Astrocyte of the cerebellum (primary cell): ENCODE measurements at regions not wholly inside any gene's neighbourhood (a gene's known extent, or its start where the extent isn't known, plus 50 kb on each side); places are given as distances from the start of the nearest gene placed in this dataset.

Source experiments
- DNase-seq: peaks from one replicate; pipeline ENCODE4 v3.0.0-alpha.2; 2011; ENCODE audit warnings: low read depth
- H3K4me3 ChIP-seq: 2 replicates; pipeline ENCODE4 v1.5.1; 2011; ENCODE audit warnings: mild to moderate bottlenecking, low read depth, low read length, moderate library complexity
- in situ Hi-C: cut with HindIII; loops from 2 replicates; pipeline ENCODE4 v1.10.0; 2017; ENCODE audit warnings: low sequenced_read_pairs
- TF ChIP-seq, protein P1 (sequence below): IDR thresholded peaks from 2 replicates; pipeline ENCODE4 v1.5.1; 2012; ENCODE audit warnings: low read length, low read depth, moderate library complexity, mild to moderate bottlenecking; ENCODE audit errors: missing control alignments

DNA sequence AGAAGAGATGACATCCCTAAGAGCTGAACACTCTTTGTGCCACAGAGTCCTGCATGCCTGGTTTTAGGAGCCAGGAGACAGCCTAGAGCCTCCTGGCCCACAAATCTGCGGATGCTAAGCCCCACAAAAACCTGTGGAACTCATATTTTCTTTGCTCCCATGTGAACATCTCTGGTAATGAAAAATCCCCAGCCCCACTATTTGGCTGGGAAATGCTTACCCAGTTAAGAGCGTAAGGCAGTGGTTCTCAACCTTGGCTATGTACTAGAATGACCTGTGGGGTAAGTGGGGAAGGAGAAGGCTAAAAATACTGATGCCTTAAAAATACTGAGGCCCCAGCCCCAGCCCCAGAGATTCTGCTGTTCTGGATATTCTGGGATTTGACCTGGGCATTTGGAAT is 208.1 kb downstream of the EN1 start:
- TF ChIP-seq, protein P1, sequence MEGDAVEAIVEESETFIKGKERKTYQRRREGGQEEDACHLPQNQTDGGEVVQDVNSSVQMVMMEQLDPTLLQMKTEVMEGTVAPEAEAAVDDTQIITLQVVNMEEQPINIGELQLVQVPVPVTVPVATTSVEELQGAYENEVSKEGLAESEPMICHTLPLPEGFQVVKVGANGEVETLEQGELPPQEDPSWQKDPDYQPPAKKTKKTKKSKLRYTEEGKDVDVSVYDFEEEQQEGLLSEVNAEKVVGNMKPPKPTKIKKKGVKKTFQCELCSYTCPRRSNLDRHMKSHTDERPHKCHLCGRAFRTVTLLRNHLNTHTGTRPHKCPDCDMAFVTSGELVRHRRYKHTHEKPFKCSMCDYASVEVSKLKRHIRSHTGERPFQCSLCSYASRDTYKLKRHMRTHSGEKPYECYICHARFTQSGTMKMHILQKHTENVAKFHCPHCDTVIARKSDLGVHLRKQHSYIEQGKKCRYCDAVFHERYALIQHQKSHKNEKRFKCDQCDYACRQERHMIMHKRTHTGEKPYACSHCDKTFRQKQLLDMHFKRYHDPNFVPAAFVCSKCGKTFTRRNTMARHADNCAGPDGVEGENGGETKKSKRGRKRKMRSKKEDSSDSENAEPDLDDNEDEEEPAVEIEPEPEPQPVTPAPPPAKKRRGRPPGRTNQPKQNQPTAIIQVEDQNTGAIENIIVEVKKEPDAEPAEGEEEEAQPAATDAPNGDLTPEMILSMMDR = no peak
- no peak overlapping the region for H3K4me3 ChIP-seq
- no peak for DNase-seq
- in situ Hi-C loops = no loop called here

DNA sequence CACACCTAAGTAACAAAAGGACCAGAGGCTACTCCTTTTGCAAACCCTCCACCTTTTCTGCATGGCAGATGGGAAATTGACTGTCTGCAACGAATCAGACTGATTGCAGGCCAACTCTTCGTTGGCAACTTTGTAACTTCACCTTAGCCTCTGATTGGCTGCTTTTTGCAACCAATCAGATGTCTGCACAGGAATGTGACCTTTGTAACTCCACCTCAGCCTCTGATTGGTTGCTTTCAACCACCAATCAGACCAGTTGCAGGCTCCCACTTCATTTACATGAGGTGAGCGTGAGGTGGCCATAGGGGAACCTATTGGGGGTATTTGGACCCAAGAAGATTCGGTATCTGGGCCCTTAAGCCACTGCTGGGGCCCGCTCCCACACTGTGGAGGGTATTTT is 209.0 kb downstream of the EN1 start:
- no peak for DNase-seq
- in situ Hi-C loops = no loop called here
- TF ChIP-seq, protein P1 = no peak
- no peak overlapping the region for H3K4me3 ChIP-seq

DNA sequence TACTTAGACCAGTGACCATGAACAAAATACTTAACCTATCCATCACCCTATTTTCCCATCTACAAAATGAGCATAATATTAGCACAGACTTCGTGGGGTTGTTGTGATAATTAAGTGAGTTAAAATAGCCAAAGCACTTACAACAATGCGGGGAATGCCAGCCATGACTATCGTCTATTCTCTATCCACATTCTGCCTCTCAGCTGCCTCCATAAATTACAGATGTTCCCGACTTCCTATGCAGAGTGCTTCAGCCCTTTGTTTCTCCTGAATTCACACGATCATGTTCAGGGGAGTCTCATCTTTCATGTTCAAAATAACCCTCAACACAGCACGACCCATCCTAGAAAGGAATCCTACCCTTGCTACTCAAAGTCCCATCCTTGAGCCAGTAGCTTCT is 211.6 kb downstream of the EN1 start:
- in situ Hi-C loops = no loop called here
- H3K4me3 ChIP-seq = no peak overlapping the region
- DNase-seq = no peak
- TF ChIP-seq, protein P1 = no peak

DNA sequence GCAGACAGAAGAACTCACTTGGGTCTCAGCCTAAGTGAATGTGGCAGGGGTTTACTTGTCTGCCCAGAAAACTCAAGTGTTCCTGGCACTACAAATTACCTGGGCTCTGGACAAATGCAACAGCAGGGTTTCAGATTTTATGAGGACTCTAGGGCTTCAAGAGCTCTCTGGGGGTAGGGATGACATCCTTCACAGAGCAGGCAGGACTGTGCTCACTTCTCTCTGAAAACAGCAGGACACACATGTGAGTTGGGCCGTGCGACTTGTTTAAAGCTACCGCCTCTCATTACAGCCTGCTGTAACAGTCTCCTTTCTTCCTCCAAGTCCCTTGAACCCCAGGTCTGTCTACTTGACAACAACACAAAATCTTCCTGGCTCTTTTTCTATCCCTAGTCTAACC is 212.6 kb downstream of the EN1 start:
- H3K4me3 ChIP-seq = no peak overlapping the region
- in situ Hi-C loops = no loop called here
- no peak for DNase-seq
- TF ChIP-seq, protein P1 = no peak

DNA sequence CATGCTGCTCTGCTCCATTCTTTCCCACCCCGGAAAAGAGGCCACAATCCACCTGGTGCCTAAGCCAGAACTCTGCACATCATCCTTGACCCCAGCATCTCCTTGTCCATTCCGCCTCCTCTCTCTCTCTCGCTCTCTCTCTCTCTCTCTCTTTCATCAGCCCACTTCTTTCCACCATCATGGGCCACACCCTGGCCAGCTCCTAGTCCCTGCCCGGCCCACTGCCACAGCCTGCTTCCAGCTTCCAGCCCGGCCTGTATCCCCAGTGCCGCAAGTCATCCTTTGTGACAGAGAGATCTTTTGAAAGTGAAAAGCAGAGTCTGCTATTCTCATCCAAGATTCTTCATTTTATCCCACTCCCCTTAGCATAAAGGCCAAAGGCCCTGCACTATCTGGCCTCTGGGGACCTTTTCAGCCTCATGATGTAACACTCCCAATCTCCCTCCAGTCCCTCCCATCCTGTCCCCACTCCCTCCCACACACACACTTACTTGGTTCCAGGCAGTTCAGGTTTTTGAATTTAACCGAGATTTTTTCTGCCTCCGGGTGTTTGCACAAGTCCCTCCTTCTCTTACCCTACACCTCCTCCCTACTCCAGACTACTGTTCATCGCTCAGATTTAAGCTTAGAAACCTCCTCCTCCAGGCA is 214.0 kb downstream of the EN1 start:
- TF ChIP-seq, protein P1 = no peak
- H3K4me3 ChIP-seq = no peak overlapping the region
- no peak for DNase-seq
- in situ Hi-C loops = no loop called here

DNA sequence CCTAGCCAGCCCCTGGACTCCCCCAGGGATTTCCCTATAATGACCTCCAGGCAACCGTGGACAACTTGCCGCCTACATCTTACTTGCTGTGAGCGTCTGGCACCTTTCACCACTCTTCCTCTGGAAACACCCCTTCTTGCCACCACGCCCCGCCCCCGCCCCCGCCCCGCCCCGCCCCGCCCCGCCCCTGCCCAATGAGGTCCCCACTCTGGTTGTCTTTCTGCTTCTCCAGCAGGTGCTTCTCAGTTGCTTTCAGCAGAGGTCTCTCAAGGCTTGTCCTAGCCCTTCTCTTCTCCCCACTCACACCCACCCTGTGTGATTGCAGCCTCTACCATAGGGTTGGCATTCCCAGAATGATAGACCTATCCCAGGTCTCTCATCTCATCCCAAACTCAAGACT is 214.5 kb downstream of the EN1 start:
- DNase-seq = no peak
- no peak overlapping the region for H3K4me3 ChIP-seq
- TF ChIP-seq, protein P1 = no peak
- in situ Hi-C loops = no loop called here
